GM23338 (cell line): ENCODE measurements at regions not wholly inside any gene's neighbourhood (a gene's known extent, or its start where the extent isn't known, plus 50 kb on each side); places are given as distances from the start of the nearest gene placed in this dataset.

Experiments
- ATAC-seq: fragments of 200-7000 bp; cut with Tn5 transposase; 3 replicates; pipeline ENCODE4 v1.9.1; 2020
- DNase-seq: peaks from one replicate; pipeline ENCODE4 v3.0.0-alpha.2; 2015; ENCODE audit warnings: low spot score
- H2AFZ ChIP-seq: fragments of 200-600 bp; sonication (generic); 2 replicates; pipeline ENCODE4 v1.8.0; 2016; ENCODE audit warnings: antibody characterized with exemption, mild to moderate bottlenecking, moderate library complexity
- H3F3A ChIP-seq: fragments of 200-600 bp; sonication (generic); replicated peaks from 2 replicates; pipeline ENCODE4 v1.8.0; 2017; ENCODE audit warnings: antibody characterized with exemption, mixed run types, low read depth
- H3K27ac ChIP-seq: fragments of 200-600 bp; sonication (generic); 2 replicates; pipeline ENCODE4 v1.6.1; 2016; ENCODE audit warnings: low read depth
- H3K27me3 ChIP-seq: fragments of 200-600 bp; sonication (generic); 2 replicates; pipeline ENCODE4 v1.8.0; 2016; ENCODE audit warnings: mild to moderate bottlenecking, mixed run types, moderate library complexity; ENCODE audit not compliant: insufficient read depth
- H3K36me3 ChIP-seq: fragments of 200-600 bp; sonication (generic); 2 replicates; pipeline ENCODE4 v1.8.0; 2016; ENCODE audit warnings: mild to moderate bottlenecking; ENCODE audit not compliant: insufficient read depth
- H3K4me1 ChIP-seq: fragments of 200-600 bp; sonication (generic); 2 replicates; pipeline ENCODE4 v1.8.0; 2016; ENCODE audit warnings: mild to moderate bottlenecking, moderate library complexity; ENCODE audit not compliant: insufficient read depth
- H3K4me2 ChIP-seq: fragments of 200-600 bp; sonication (generic); 2 replicates; pipeline ENCODE4 v1.7.1; 2017; ENCODE audit warnings: mixed run types
- H3K4me3 ChIP-seq: fragments of 200-600 bp; sonication (generic); 2 replicates; pipeline ENCODE4 v1.6.1; 2016; ENCODE audit warnings: mixed run types
- H3K79me2 ChIP-seq: fragments of 200-600 bp; sonication (generic); replicated peaks from 2 replicates; pipeline ENCODE4 v1.8.0; 2017; ENCODE audit warnings: mild to moderate bottlenecking; ENCODE audit not compliant: insufficient read depth
- H3K9me2 ChIP-seq: fragments of 200-600 bp; sonication (generic); 2 replicates; pipeline ENCODE4 v1.8.0; 2017; ENCODE audit not compliant: insufficient read depth
- H4K20me1 ChIP-seq: fragments of 200-600 bp; sonication (generic); replicated peaks from 2 replicates; pipeline ENCODE4 v1.8.0; 2017; ENCODE audit warnings: mild to moderate bottlenecking; ENCODE audit not compliant: insufficient read depth
- H3K27ac Mint-ChIP-seq: 2 replicates; pipeline ENCODE4 v1.8.0; 2020; ENCODE audit warnings: inconsistent platforms, mild to moderate bottlenecking, moderate library complexity, mixed read lengths
- H3K27me3 Mint-ChIP-seq: 3 replicates; pipeline ENCODE4 v1.8.0; 2022; ENCODE audit warnings: low read depth, mild to moderate bottlenecking, moderate library complexity, mixed read lengths, inconsistent platforms; ENCODE audit not compliant: insufficient read depth, poor library complexity
- H3K36me3 Mint-ChIP-seq: 3 replicates; pipeline ENCODE4 v1.8.0; 2021; ENCODE audit warnings: low read depth, mild to moderate bottlenecking, inconsistent platforms, moderate library complexity, mixed read lengths
- H3K4me1 Mint-ChIP-seq: 3 replicates; pipeline ENCODE4 v1.8.0; 2020; ENCODE audit warnings: mild to moderate bottlenecking, inconsistent platforms, mixed read lengths
- H3K4me3 Mint-ChIP-seq: 3 replicates; pipeline ENCODE4 v1.8.0; 2021; ENCODE audit warnings: moderate library complexity, mild to moderate bottlenecking, inconsistent platforms, mixed read lengths
- H3K9me3 Mint-ChIP-seq: 3 replicates; pipeline ENCODE4 v1.8.0; 2020; ENCODE audit warnings: moderate library complexity, mild to moderate bottlenecking, inconsistent platforms, mixed read lengths
- EZH2phosphoT487 ChIP-seq: fragments of 200-600 bp; sonication (generic); IDR thresholded peaks from one replicate; pipeline ENCODE4 v1.8.1; 2018; ENCODE audit warnings: antibody characterized with exemption; ENCODE audit not compliant: unreplicated experiment
- JUNB ChIP-seq: IDR thresholded peaks from one replicate; pipeline ENCODE4 v1.6.1; 2016; ENCODE audit warnings: antibody characterized with exemption; ENCODE audit not compliant: unreplicated experiment
- POLR2AphosphoS5 ChIP-seq: IDR thresholded peaks from 2 replicates; pipeline ENCODE4 v1.6.1; 2016; ENCODE audit warnings: antibody characterized with exemption, low read depth
- STAT1 ChIP-seq: IDR thresholded peaks from one replicate; pipeline ENCODE4 v1.6.1; 2016; ENCODE audit warnings: antibody characterized with exemption; ENCODE audit not compliant: unreplicated experiment
- ZNF331 ChIP-seq: fragments of 250-450 bp; sonication (Bioruptor Pico); IDR thresholded peaks from 2 replicates; pipeline ENCODE4 v1.5.0; 2020; ENCODE audit warnings: low read depth, mild to moderate bottlenecking, moderate library complexity
- ZNF462 ChIP-seq: fragments of 250-450 bp; sonication (Bioruptor Pico); IDR thresholded peaks from 2 replicates; pipeline ENCODE4 v1.5.0; 2020; ENCODE audit warnings: mild to moderate bottlenecking, moderate library complexity
- TF ChIP-seq, protein P1 (sequence below): IDR thresholded peaks from 2 replicates; pipeline ENCODE4 v1.6.1; 2016; ENCODE audit warnings: antibody characterized with exemption

- Histone ChIP-seq H3K9me2 (no peaks in the 10 kb centered on the region), H3K27ac (no peak overlapping the region), H3K4me1 (peaks cover 13% of the 10 kb centered on the region), H2AFZ (no peak overlapping the region), H4K20me1 (no peaks in the 10 kb centered on the region), H3K4me3 (no peak overlapping the region), H3K4me2 (no peak overlapping the region), H3F3A (no peaks in the 10 kb centered on the region), H3K79me2 (no peaks in the 10 kb centered on the region), H3K36me3 (no peaks in the 10 kb centered on the region), H3K27me3 (no peaks in the 10 kb centered on the region)
- no peak for TF ChIP-seq EZH2phosphoT487
- TF ChIP-seq STAT1 = no peak
- TF ChIP-seq ZNF331 (CRISPR knock-in tag) = no peak
- no peak for TF ChIP-seq ZNF462
- TF ChIP-seq JUNB = no peak
- TF ChIP-seq POLR2AphosphoS5 = no peak
- peaks cover 12% of the 10 kb centered on the region for H3K4me1 Mint-ChIP-seq
- no peaks in the 10 kb centered on the region for H3K9me3 Mint-ChIP-seq
- DNase-seq (no peak), ATAC-seq (no peak)
- H3K36me3 Mint-ChIP-seq = no peaks in the 10 kb centered on the region
- no peak overlapping the region for H3K27ac Mint-ChIP-seq
- no peak overlapping the region for H3K4me3 Mint-ChIP-seq
- H3K27me3 Mint-ChIP-seq = no peaks in the 10 kb centered on the region
These were observed 242.7 kb downstream of the CETN3 start for GRCh38 chr5:90166816-90167215.

DNA sequence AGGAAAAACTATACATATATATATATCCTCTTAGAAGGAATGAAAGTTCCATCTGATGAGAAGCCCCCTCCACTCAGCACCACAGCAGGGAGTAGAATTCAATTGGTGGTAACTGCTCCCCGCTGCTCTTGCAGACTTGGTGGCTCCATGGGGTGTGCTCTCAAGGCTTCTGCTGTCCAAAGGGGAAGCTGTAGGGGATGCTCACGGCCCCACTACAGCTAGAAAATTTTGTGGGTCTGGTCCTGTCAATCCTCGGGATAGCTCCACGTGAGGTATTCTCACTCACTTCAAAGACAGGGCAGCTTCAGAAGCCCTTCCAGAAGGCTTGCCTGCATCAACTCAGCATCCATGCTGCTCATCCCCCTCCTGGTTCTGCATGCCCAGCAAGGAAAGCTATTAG lies 247.2 kb downstream of the CETN3 start:
- no peaks in the 10 kb centered on the region for H4K20me1 ChIP-seq
- H3K27ac Mint-ChIP-seq = no peak overlapping the region
- no peaks in the 10 kb centered on the region for H3K27me3 Mint-ChIP-seq
- H3K9me2 ChIP-seq = no peaks in the 10 kb centered on the region
- no peak overlapping the region for H3K4me3 Mint-ChIP-seq
- H3K4me2 ChIP-seq = no peak overlapping the region
- no peak overlapping the region for H2AFZ ChIP-seq
- no peaks in the 10 kb centered on the region for H3F3A ChIP-seq
- H3K36me3 ChIP-seq = no peaks in the 10 kb centered on the region
- no peaks in the 10 kb centered on the region for H3K27me3 ChIP-seq
- no peak overlapping the region for H3K4me3 ChIP-seq
- no peak overlapping the region for H3K27ac ChIP-seq
- H3K9me3 Mint-ChIP-seq = no peaks in the 10 kb centered on the region
- DNase-seq (no peak), ATAC-seq (peak; percentile 55)
- no peaks in the 10 kb centered on the region for H3K36me3 Mint-ChIP-seq
- peaks cover 13% of the 10 kb centered on the region for H3K4me1 ChIP-seq
- H3K4me1 Mint-ChIP-seq = peaks cover 16% of the 10 kb centered on the region
- no peaks in the 10 kb centered on the region for H3K79me2 ChIP-seq
- TF ChIP-seq, protein P1, sequence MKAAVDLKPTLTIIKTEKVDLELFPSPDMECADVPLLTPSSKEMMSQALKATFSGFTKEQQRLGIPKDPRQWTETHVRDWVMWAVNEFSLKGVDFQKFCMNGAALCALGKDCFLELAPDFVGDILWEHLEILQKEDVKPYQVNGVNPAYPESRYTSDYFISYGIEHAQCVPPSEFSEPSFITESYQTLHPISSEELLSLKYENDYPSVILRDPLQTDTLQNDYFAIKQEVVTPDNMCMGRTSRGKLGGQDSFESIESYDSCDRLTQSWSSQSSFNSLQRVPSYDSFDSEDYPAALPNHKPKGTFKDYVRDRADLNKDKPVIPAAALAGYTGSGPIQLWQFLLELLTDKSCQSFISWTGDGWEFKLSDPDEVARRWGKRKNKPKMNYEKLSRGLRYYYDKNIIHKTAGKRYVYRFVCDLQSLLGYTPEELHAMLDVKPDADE = no peak
- TF ChIP-seq STAT1 = no peak
